ENCODE measurements at regions not wholly inside any gene's neighbourhood (a gene's known extent, or its start where the extent isn't known, plus 50 kb on each side); places are given as distances from the start of the nearest gene placed in this dataset.
A peak's percentile ranks its signal among the peaks of the same experiment; 100 is the strongest.
"Not testable (repeated sequence)": the region's sequence is repeated elsewhere in the genome, so short reads cannot be mapped to it uniquely, and the experiment has no call there.

DNA sequence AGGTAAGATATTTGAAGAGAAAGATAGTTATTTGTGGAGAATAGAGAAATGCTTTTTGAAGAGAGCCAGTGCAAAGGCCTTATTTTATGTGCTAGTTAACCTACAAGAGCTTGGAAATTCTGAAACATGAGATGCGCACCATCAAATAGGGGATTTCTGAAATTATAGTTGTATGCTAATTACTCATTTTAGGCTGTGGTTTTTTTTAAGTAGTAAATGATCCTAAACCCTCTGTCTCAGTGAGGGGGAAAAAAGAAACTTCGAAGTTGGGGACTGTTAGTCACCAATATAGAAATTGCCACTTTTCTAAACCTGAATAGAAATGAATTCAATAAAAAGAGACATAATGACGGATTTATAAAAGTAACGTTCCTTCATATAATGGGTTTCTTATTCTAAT, 119.3 kb upstream of the MDFIC start:
- Histone ChIP-seq H3K36me3 (ENCODE audit: control insufficient read depth in 4 of 4, insufficient read depth in 4 of 4, low read length in 4 of 4) (no peaks in the 10 kb centered on the region), H3K27me3 (ENCODE audit: control insufficient read depth in 3 of 3, insufficient read depth in 3 of 3, low read length in 2 of 3) (no peaks in the 10 kb centered on the region), H3K9me3 (ENCODE audit: control insufficient read depth in 4 of 4, insufficient read depth in 3 of 4, low read length in 3 of 4) (no peaks in the 10 kb centered on the region), H3K4me1 (ENCODE audit: control insufficient read depth in 5 of 5, insufficient read depth in 5 of 5, low read length in 5 of 5) (no peaks in the 10 kb centered on the region), H3K27ac (ENCODE audit: low read depth in 1 of 2, low read length in 1 of 2) (no peak overlapping the region), H3K4me3 (no peak overlapping the region), H3K9ac (ENCODE audit: insufficient read depth in 1 of 2, low read length in 2 of 2) (no peak overlapping the region)
- DNase-seq (no peak), ATAC-seq (ENCODE audit: insufficient read depth, low FRiP score) (no peak)
- WGBS, 2 donors: 65 to 77% methylated on average over 4 of the region's 4 CpGs
- TF ChIP-seq, protein P1, sequence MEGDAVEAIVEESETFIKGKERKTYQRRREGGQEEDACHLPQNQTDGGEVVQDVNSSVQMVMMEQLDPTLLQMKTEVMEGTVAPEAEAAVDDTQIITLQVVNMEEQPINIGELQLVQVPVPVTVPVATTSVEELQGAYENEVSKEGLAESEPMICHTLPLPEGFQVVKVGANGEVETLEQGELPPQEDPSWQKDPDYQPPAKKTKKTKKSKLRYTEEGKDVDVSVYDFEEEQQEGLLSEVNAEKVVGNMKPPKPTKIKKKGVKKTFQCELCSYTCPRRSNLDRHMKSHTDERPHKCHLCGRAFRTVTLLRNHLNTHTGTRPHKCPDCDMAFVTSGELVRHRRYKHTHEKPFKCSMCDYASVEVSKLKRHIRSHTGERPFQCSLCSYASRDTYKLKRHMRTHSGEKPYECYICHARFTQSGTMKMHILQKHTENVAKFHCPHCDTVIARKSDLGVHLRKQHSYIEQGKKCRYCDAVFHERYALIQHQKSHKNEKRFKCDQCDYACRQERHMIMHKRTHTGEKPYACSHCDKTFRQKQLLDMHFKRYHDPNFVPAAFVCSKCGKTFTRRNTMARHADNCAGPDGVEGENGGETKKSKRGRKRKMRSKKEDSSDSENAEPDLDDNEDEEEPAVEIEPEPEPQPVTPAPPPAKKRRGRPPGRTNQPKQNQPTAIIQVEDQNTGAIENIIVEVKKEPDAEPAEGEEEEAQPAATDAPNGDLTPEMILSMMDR (IDR thresholded peaks at IDR 0.05; ENCODE audit: control extremely low read depth, extremely low read depth): no peak

DNA sequence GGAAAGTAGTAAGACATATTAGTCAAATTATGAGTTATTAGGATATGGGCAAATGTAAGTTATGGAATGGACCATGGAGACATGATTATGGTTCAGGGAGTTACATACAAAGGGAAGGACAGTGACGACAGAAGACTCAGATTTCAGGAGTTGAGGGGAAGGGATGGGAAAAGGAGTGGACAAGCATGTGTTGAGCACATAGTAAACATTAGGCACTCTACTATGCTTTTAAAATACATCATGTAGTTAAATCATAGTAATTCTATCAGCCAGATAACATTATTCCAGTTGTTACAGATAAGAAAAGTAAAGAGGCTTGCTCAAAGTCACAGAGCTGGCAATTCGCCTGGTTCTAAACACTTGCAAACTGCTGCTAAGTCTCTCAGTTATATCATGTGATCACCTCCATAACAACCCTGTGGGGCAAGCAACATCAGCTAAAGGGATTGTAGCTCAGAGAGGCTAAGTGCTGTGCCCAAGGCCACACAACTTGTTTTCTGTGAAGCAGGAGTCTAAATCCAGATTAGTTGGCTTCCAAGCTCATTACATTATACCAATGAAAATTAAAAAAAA, 115.2 kb upstream of the MDFIC start:
- Histone ChIP-seq H3K27me3 (ENCODE audit: control insufficient read depth in 3 of 3, insufficient read depth in 3 of 3, low read length in 2 of 3) (no peaks in the 10 kb centered on the region), H3K27ac (ENCODE audit: low read depth in 1 of 2, low read length in 1 of 2) (no peak overlapping the region), H3K9me3 (ENCODE audit: control insufficient read depth in 4 of 4, insufficient read depth in 3 of 4, low read length in 3 of 4) (no peaks in the 10 kb centered on the region), H3K4me1 (ENCODE audit: control insufficient read depth in 5 of 5, insufficient read depth in 5 of 5, low read length in 5 of 5) (no peaks in the 10 kb centered on the region), H3K4me3 (no peak overlapping the region), H3K9ac (ENCODE audit: insufficient read depth in 1 of 2, low read length in 2 of 2) (no peak overlapping the region), H3K36me3 (ENCODE audit: control insufficient read depth in 4 of 4, insufficient read depth in 4 of 4, low read length in 4 of 4) (no peaks in the 10 kb centered on the region)
- 64 to 91% methylated on average over 2 of the region's 2 CpGs for WGBS, 2 donors
- ATAC-seq (ENCODE audit: insufficient read depth, low FRiP score) (peak; percentile 6), DNase-seq (peak; percentile 73 to 94 (median 86))
- TF ChIP-seq, protein P1 (IDR thresholded peaks at IDR 0.05; ENCODE audit: control extremely low read depth, extremely low read depth): no peak

DNA sequence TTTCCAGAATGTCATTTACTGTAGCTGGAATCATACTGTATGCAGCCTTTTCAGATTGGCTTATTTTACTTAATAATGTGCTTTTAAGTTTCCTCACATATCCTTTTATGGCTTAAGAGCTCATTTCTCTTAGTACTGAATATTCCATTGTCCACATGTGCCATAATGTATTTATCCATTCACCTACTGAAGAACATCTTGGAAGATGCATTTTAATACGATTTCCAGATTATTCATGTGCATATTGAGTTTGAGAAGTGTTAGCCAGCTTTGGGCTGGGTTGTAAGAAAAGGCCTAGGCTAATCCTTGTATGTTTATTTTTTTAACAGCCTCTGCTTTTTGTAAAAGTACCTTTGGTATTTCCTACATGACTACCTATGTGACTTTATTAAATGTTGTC, 109.3 kb upstream of the MDFIC start:
- TF ChIP-seq, protein P1 (IDR thresholded peaks at IDR 0.05; ENCODE audit: control extremely low read depth, extremely low read depth): no peak
- Histone ChIP-seq H3K9me3 (ENCODE audit: control insufficient read depth in 4 of 4, insufficient read depth in 3 of 4, low read length in 3 of 4) (no peaks in the 10 kb centered on the region), H3K4me1 (ENCODE audit: control insufficient read depth in 5 of 5, insufficient read depth in 5 of 5, low read length in 5 of 5) (no peaks in the 10 kb centered on the region), H3K9ac (ENCODE audit: insufficient read depth in 1 of 2, low read length in 2 of 2) (no peak overlapping the region), H3K27me3 (ENCODE audit: control insufficient read depth in 3 of 3, insufficient read depth in 3 of 3, low read length in 2 of 3) (no peaks in the 10 kb centered on the region), H3K4me3 (no peak overlapping the region), H3K27ac (ENCODE audit: low read depth in 1 of 2, low read length in 1 of 2) (no peak overlapping the region), H3K36me3 (ENCODE audit: control insufficient read depth in 4 of 4, insufficient read depth in 4 of 4, low read length in 4 of 4) (no peaks in the 10 kb centered on the region)
- DNase-seq (no peak), ATAC-seq (ENCODE audit: insufficient read depth, low FRiP score) (no peak)
- WGBS, 2 donors: 91 to 97% methylated on average over 1 of the region's 1 CpG

DNA sequence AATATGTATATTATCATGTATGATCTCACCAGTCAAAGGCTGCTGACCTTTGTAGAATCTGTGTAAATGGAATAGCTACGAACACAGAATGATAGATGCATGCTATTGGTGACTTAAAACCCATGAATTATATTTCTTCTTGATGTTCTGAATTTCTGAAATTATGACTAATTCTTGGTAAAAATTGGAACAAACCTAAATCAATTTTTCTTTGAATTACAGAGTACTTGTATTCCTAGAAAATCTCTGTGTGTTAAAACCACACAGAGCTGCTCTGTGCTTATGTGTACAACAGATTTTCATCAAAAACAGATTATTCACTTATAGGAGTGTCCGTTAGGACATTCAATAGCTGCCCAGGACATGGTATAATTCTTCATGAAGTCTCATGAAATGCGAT, 108.3 kb upstream of the MDFIC start:
- H3K4me1 ChIP-seq (ENCODE audit: control insufficient read depth in 5 of 5, insufficient read depth in 5 of 5, low read length in 5 of 5): no peaks in the 10 kb centered on the region
- H3K4me3 ChIP-seq: no peak overlapping the region
- ATAC-seq (ENCODE audit: insufficient read depth, low FRiP score) (no peak), DNase-seq (no peak)
- no peaks in the 10 kb centered on the region for H3K9me3 ChIP-seq (ENCODE audit: control insufficient read depth in 4 of 4, insufficient read depth in 3 of 4, low read length in 3 of 4)
- no peak overlapping the region for H3K9ac ChIP-seq (ENCODE audit: insufficient read depth in 1 of 2, low read length in 2 of 2)
- H3K27ac ChIP-seq (ENCODE audit: low read depth in 1 of 2, low read length in 1 of 2): no peak overlapping the region
- TF ChIP-seq, protein P1 (IDR thresholded peaks at IDR 0.05; ENCODE audit: control extremely low read depth, extremely low read depth): no peak
- no peaks in the 10 kb centered on the region for H3K27me3 ChIP-seq (ENCODE audit: control insufficient read depth in 3 of 3, insufficient read depth in 3 of 3, low read length in 2 of 3)
- H3K36me3 ChIP-seq (ENCODE audit: control insufficient read depth in 4 of 4, insufficient read depth in 4 of 4, low read length in 4 of 4): no peaks in the 10 kb centered on the region
- WGBS, 2 donors: 89 to 92% methylated on average over 3 of the region's 3 CpGs

DNA sequence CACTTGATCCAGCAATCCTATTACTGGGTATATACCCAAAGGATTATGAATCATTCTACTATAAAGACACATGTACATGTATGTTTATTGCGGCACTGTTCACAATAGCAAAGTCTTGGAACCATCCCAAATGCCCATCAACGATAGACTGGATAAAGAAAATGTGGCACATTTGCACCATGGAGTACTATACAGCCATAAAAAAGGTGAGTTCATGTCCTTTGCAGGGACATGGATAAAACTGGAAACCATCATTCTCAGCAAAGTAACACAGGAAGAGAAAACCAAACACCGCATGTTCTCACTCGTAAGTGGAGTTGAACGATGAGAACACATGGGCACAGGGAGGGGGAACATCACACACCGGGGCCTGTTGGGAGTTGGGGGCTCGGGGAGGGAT, 104.9 kb upstream of the MDFIC start:
- 95% methylated on average over 7 of the region's 7 CpGs for WGBS, 2 donors
- not testable (repeated sequence) for H3K9ac ChIP-seq (ENCODE audit: insufficient read depth in 1 of 2, low read length in 2 of 2); H3K27me3 ChIP-seq (ENCODE audit: control insufficient read depth in 3 of 3, insufficient read depth in 3 of 3, low read length in 2 of 3); H3K4me3 ChIP-seq; H3K27ac ChIP-seq (ENCODE audit: low read depth in 1 of 2, low read length in 1 of 2); ATAC-seq (ENCODE audit: insufficient read depth, low FRiP score); H3K9me3 ChIP-seq (ENCODE audit: control insufficient read depth in 4 of 4, insufficient read depth in 3 of 4, low read length in 3 of 4); H3K36me3 ChIP-seq (ENCODE audit: control insufficient read depth in 4 of 4, insufficient read depth in 4 of 4, low read length in 4 of 4); DNase-seq
- peaks cover 0 to 29% (median 0%) of the 10 kb centered on the region in 5 donors for H3K4me1 ChIP-seq (ENCODE audit: control insufficient read depth in 5 of 5, insufficient read depth in 5 of 5, low read length in 5 of 5)

Measured in lung (tissue), 11 donors.